Fibroblast of lung (primary cell): ENCODE measurements at regions not wholly inside any gene's neighbourhood (a gene's known extent, or its start where the extent isn't known, plus 50 kb on each side); places are given as distances from the start of the nearest gene placed in this dataset.

ENCODE experiments used
- DNase-seq, 2 donors: peaks; one replicate each; pipeline versions ENCODE4 v3.0.0 to v3.0.0-alpha.2; 2010; ENCODE audit warnings: low read depth in 2 of 2
- H2AFZ ChIP-seq: 2 replicates; pipeline ENCODE4 v1.5.1; 2012; ENCODE audit warnings: low read length, control low read depth, inconsistent platforms
- H3K27ac ChIP-seq: 2 replicates; pipeline ENCODE4 v1.5.1; 2011; ENCODE audit warnings: low read length, control low read depth; ENCODE audit not compliant: insufficient read depth
- H3K27me3 ChIP-seq: 2 replicates; pipeline ENCODE4 v1.5.1; 2011; ENCODE audit warnings: mild to moderate bottlenecking, low read length; ENCODE audit not compliant: control insufficient read depth, insufficient read depth
- H3K36me3 ChIP-seq: 2 replicates; pipeline ENCODE4 v1.5.1; 2011; ENCODE audit warnings: low read length; ENCODE audit not compliant: control insufficient read depth, insufficient read depth
- H3K4me1 ChIP-seq: 2 replicates; pipeline ENCODE4 v1.5.1; 2011; ENCODE audit warnings: low read length; ENCODE audit not compliant: control insufficient read depth, insufficient read depth; ENCODE audit errors: extremely low read depth
- H3K4me2 ChIP-seq: 2 replicates; pipeline ENCODE4 v1.5.1; 2011; ENCODE audit warnings: low read length, control low read depth; ENCODE audit not compliant: insufficient read depth; ENCODE audit errors: extremely low read depth
- H3K4me3 ChIP-seq, 4 experiments: fragments of 200-600 bp in 1 of 4; sonication (generic) in 1 of 4; replicated peaks in 1 of 4; 2 replicates each; pipeline ENCODE4 v1.5.1; 2011 to 2016; ENCODE audit warnings: low read length in 4 of 4, low read depth in 3 of 4, mild to moderate bottlenecking in 3 of 4, control low read depth in 2 of 4, inconsistent platforms in 1 of 4, mixed read lengths in 1 of 4; ENCODE audit not compliant: insufficient read depth in 1 of 4; ENCODE audit errors: control extremely low read depth in 1 of 4
- H3K79me2 ChIP-seq: 2 replicates; pipeline ENCODE4 v1.5.1; 2012; ENCODE audit warnings: mild to moderate bottlenecking, low read length, inconsistent platforms; ENCODE audit not compliant: control insufficient read depth, insufficient read depth
- H3K9ac ChIP-seq: 2 replicates; pipeline ENCODE4 v1.5.1; 2011; ENCODE audit warnings: mild to moderate bottlenecking, low read length, control low read depth; ENCODE audit not compliant: insufficient read depth
- H3K9me3 ChIP-seq: 2 replicates; pipeline ENCODE4 v1.5.1; 2012; ENCODE audit warnings: low read depth, low read length; ENCODE audit not compliant: control insufficient read depth, insufficient read depth
- H4K20me1 ChIP-seq: 2 replicates; pipeline ENCODE4 v1.5.1; 2011; ENCODE audit warnings: low read length; ENCODE audit not compliant: control insufficient read depth, insufficient read depth; ENCODE audit errors: extremely low read depth
- CTCF ChIP-seq, 2 donors: IDR thresholded peaks in 1 of 2; conservative IDR thresholded peaks in 1 of 2; 1 replicate in 1 of 2; 2 replicates in 1 of 2; pipeline ENCODE4 v1.5.1; 2011 to 2012; ENCODE audit warnings: low read length in 2 of 2, control low read depth in 1 of 2, inconsistent platforms in 1 of 2, low read depth in 1 of 2, mild to moderate bottlenecking in 1 of 2
- EZH2 ChIP-seq: IDR thresholded peaks from 2 replicates; pipeline ENCODE4 v1.5.1; 2012; ENCODE audit warnings: low read length, control low read depth, mild to moderate bottlenecking; ENCODE audit errors: missing control alignments

- no peak for DNase-seq
- H3K36me3 ChIP-seq, result no peaks in the 10 kb centered on the region
- H3K4me2 ChIP-seq, result no peak overlapping the region
- no peak overlapping the region for H3K9ac ChIP-seq
- no peaks in the 10 kb centered on the region for H4K20me1 ChIP-seq
- no peaks in the 10 kb centered on the region for H3K9me3 ChIP-seq
- TF ChIP-seq CTCF (conservative IDR thresholded peaks at IDR 0.05 in 1 of 2, IDR thresholded peaks at IDR 0.05 in 1 of 2; ENCODE audit: low read depth in 1 of 2, low read length in 2 of 2) (no peak), EZH2 (no peak)
- H3K27ac ChIP-seq, result no peak overlapping the region
- no peaks in the 10 kb centered on the region for H3K79me2 ChIP-seq
- no peak overlapping the region for H3K4me3 ChIP-seq
- no peak overlapping the region for H2AFZ ChIP-seq
- no peaks in the 10 kb centered on the region for H3K27me3 ChIP-seq
- no peaks in the 10 kb centered on the region for H3K4me1 ChIP-seq
Measured at GRCh38 chr10:129342385-129342784, 124.7 kb upstream of the MGMT start.

- Histone ChIP-seq H4K20me1 (no peaks in the 10 kb centered on the region), H3K27ac (no peak overlapping the region), H3K4me3 (no peak overlapping the region), H3K9ac (no peak overlapping the region), H3K4me2 (no peak overlapping the region), H3K4me1 (no peaks in the 10 kb centered on the region), H2AFZ (no peak overlapping the region), H3K79me2 (no peaks in the 10 kb centered on the region), H3K36me3 (no peaks in the 10 kb centered on the region), H3K27me3 (no peaks in the 10 kb centered on the region), H3K9me3 (no peaks in the 10 kb centered on the region)
- TF ChIP-seq EZH2 (no peak), CTCF (conservative IDR thresholded peaks at IDR 0.05 in 1 of 2, IDR thresholded peaks at IDR 0.05 in 1 of 2; ENCODE audit: low read depth in 1 of 2, low read length in 2 of 2) (no peak)
- DNase-seq, result no peak
Measured at GRCh38 chr10:129343141-129343540, 123.9 kb upstream of the MGMT start.

- H3K9me3 ChIP-seq, result no peaks in the 10 kb centered on the region
Measured at GRCh38 chr10:129344103-129344502, 122.9 kb upstream of the MGMT start.

More at GRCh38 chr10:129344103-129344502, 122.9 kb upstream of the MGMT start:
- no peak overlapping the region for H2AFZ ChIP-seq
- no peaks in the 10 kb centered on the region for H3K36me3 ChIP-seq
- H3K4me3 ChIP-seq, result no peak overlapping the region
- no peak for DNase-seq
- H3K79me2 ChIP-seq, result no peaks in the 10 kb centered on the region
- H3K27me3 ChIP-seq, result no peaks in the 10 kb centered on the region
- TF ChIP-seq CTCF (conservative IDR thresholded peaks at IDR 0.05 in 1 of 2, IDR thresholded peaks at IDR 0.05 in 1 of 2; ENCODE audit: low read depth in 1 of 2, low read length in 2 of 2) (no peak), EZH2 (no peak)
- H4K20me1 ChIP-seq, result no peaks in the 10 kb centered on the region
- no peak overlapping the region for H3K4me2 ChIP-seq
- H3K4me1 ChIP-seq, result no peaks in the 10 kb centered on the region
- H3K9ac ChIP-seq, result no peak overlapping the region
- H3K27ac ChIP-seq, result no peak overlapping the region
